Panc1 (cell line): ENCODE measurements at regions not wholly inside any gene's neighbourhood (a gene's known extent, or its start where the extent isn't known, plus 50 kb on each side); places are given as distances from the start of the nearest gene placed in this dataset.

Experiments used
- ATAC-seq: fragments of 200-7000 bp; cut with Tn5 transposase; 2 replicates; pipeline ENCODE4 v1.9.1; 2020; ENCODE audit warnings: mild to moderate bottlenecking, moderate library complexity
- BruUV-seq: library from RNA; stranded (reverse); fragments of 400-500 nt; replicated peaks from 2 replicates; lab custom pipeline; 2021; lab: Mats Ljungman, UMichigan
- CTCF ChIA-PET: fragments of 300-600 bp; sonication (Branson Sonifier 250); formaldehyde crosslinking; loops from one replicate; lab custom pipeline; 2022; ENCODE audit warnings: antibody characterized with exemption; lab: Charles Lee
- POLR2A ChIA-PET: fragments of 300-600 bp; sonication (Branson Sonifier 250); formaldehyde crosslinking; loops from one replicate; lab custom pipeline; 2022; ENCODE audit warnings: antibody characterized with exemption; lab: Charles Lee
- DNase-seq: peaks from one replicate; pipeline ENCODE4 v3.0.0-alpha.2; 2010; ENCODE audit warnings: low read depth, low spot score
- H3K27ac ChIP-seq: 2 replicates; pipeline ENCODE4 v1.5.1; 2011; ENCODE audit warnings: mild to moderate bottlenecking, low read length, inconsistent platforms
- H3K27me3 ChIP-seq: fragments of 200-500 bp; sonication (Bioruptor generic); 2 replicates; pipeline ENCODE4 v1.6.0; 2014; ENCODE audit warnings: low read length, inconsistent platforms; ENCODE audit not compliant: control insufficient read depth, insufficient read depth
- H3K36me3 ChIP-seq: fragments of 200-500 bp; sonication (Bioruptor generic); 2 replicates; pipeline ENCODE4 v1.5.1; 2014; ENCODE audit warnings: inconsistent platforms, mild to moderate bottlenecking, low read length, moderate library complexity; ENCODE audit not compliant: control insufficient read depth, insufficient read depth
- H3K4me1 ChIP-seq: 2 replicates; pipeline ENCODE4 v1.5.1; 2011; ENCODE audit warnings: inconsistent platforms, mild to moderate bottlenecking, low read length, moderate library complexity; ENCODE audit not compliant: control insufficient read depth, insufficient read depth
- H3K4me3 ChIP-seq, 2 experiments: 2 replicates each; pipeline ENCODE4 v1.5.1; 2011 to 2012; ENCODE audit warnings: low read depth in 2 of 2, low read length in 2 of 2, mild to moderate bottlenecking in 2 of 2, inconsistent platforms in 1 of 2, moderate library complexity in 1 of 2
- H3K9me3 ChIP-seq: fragments of 200-500 bp; sonication (Bioruptor generic); 2 replicates; pipeline ENCODE4 v1.5.1; 2014; ENCODE audit warnings: low read depth, mild to moderate bottlenecking, inconsistent platforms, low read length, moderate library complexity; ENCODE audit not compliant: control insufficient read depth, insufficient read depth
- CTCF ChIP-seq: fragments of 450-650 bp; IDR thresholded peaks from 2 replicates; pipeline ENCODE4 v1.5.1; 2017; ENCODE audit warnings: mild to moderate bottlenecking
- POLR2AphosphoS5 ChIP-seq: IDR thresholded peaks from 2 replicates; pipeline ENCODE4 v1.6.1; 2012; ENCODE audit warnings: mild to moderate bottlenecking, low read depth, low read length, moderate library complexity
- REST ChIP-seq, 2 experiments: IDR thresholded peaks; 2 replicates each; pipeline ENCODE4 v1.6.1; 2011 to 2012; ENCODE audit warnings: low read depth in 2 of 2, control low read depth in 1 of 2, low read length in 1 of 2, mild to moderate bottlenecking in 1 of 2, moderate library complexity in 1 of 2; ENCODE audit not compliant: insufficient read depth in 1 of 2
- SIN3A ChIP-seq: IDR thresholded peaks from 2 replicates; pipeline ENCODE4 v1.6.1; 2012; ENCODE audit warnings: low read depth, mild to moderate bottlenecking, low read length, moderate library complexity, borderline replicate concordance; ENCODE audit not compliant: insufficient read depth
- TCF7L2 ChIP-seq: IDR thresholded peaks from 2 replicates; pipeline ENCODE4 v1.6.1; 2011; ENCODE audit warnings: mild to moderate bottlenecking, low read depth, low read length, inconsistent platforms
- in situ Hi-C: cut with HindIII; loops from 2 replicates; pipeline ENCODE4 v1.10.0; 2016; ENCODE audit warnings: low sequenced_read_pairs, low pct_unique_long_range_greater_than_20kb
- intact Hi-C: fragments of 100-400 bp; cut with micrococcal nuclease; formaldehyde crosslinking; loops from one replicate; pipeline ENCODE4 v1.10.0; 2022; ENCODE audit not compliant: unreplicated experiment

DNA sequence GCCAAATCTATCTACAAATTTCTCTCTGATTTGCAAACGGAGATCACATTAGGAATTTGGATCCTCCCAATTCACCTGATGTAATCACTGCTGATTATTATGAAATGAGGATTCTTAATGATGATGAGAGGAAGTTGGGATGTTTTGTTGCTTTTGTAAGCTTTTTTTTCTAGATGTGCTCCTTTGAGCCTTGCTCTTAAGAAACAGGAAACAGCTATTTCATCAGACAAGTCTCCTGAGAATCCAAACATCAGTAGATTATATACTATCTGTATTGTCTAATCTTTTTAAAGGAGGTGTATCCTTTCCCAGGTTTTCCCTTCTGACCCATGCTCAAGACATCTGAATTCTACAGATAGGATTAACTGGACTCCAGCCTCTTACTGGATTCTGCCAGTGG is 73.3 kb downstream of the KIF2B start:
- H3K36me3 ChIP-seq: no peaks in the 10 kb centered on the region
- POLR2A ChIA-PET: no interaction called here
- H3K27me3 ChIP-seq: no peaks in the 10 kb centered on the region
- TF ChIP-seq CTCF (no peak), REST (IDR thresholded peaks at IDR 0.05; ENCODE audit: insufficient read depth in 1 of 2, low read depth in 2 of 2, low read length in 1 of 2) (no peak), POLR2AphosphoS5 (no peak), TCF7L2 (no peak), SIN3A (no peak)
- ATAC-seq: no peak
- no peak for DNase-seq
- intact Hi-C loops: no loop called here
- no TSS peak for BruUV-seq
- in situ Hi-C loops: no loop called here
- no peak overlapping the region for H3K27ac ChIP-seq
- CTCF ChIA-PET: no interaction called here
- H3K9me3 ChIP-seq: no peaks in the 10 kb centered on the region
- H3K4me1 ChIP-seq: no peaks in the 10 kb centered on the region
- no peak overlapping the region for H3K4me3 ChIP-seq

DNA sequence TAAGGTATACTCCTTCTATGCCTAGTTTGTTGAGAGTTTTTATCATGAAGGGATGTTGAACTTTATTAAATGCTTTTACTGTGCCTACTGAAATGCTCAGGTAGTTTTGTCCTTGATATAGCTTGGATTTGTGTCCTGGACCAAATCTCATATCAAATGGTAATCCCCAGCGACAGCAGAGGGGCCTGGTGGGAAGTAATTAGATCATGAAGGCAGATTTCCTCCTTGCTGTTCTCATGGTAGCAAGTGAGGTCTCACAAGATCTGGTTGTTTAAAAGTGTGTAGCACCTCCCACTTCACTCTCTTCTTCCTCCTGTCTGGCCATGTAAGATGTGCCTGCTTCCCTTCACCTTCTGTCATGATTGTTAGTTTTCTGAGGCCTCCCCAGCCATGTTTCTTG is 78.2 kb downstream of the KIF2B start:
- ATAC-seq (no peak), DNase-seq (no peak)
- H3K9me3 ChIP-seq: no peaks in the 10 kb centered on the region
- in situ Hi-C loops: no loop called here
- no TSS peak for BruUV-seq
- no peak overlapping the region for H3K4me3 ChIP-seq
- H3K4me1 ChIP-seq: no peaks in the 10 kb centered on the region
- no peaks in the 10 kb centered on the region for H3K27me3 ChIP-seq
- ChIA-PET CTCF (no interaction called here), POLR2A (no interaction called here)
- intact Hi-C loops: no loop called here
- H3K27ac ChIP-seq: no peak overlapping the region
- H3K36me3 ChIP-seq: no peaks in the 10 kb centered on the region
- no peak for TF ChIP-seq CTCF
- no peak for TF ChIP-seq TCF7L2

- in situ Hi-C loops: no loop called here
- CTCF ChIA-PET: no interaction called here
- Histone ChIP-seq H3K4me1 (no peaks in the 10 kb centered on the region), H3K27me3 (no peaks in the 10 kb centered on the region), H3K9me3 (no peaks in the 10 kb centered on the region), H3K27ac (no peak overlapping the region), H3K4me3 (no peak overlapping the region), H3K36me3 (no peaks in the 10 kb centered on the region)
- intact Hi-C loops: no loop called here
- ATAC-seq (no peak), DNase-seq (no peak)
- no peak for TF ChIP-seq CTCF
- TF ChIP-seq SIN3A: no peak
- no peak for TF ChIP-seq POLR2AphosphoS5
- TF ChIP-seq TCF7L2: no peak
- no peak for TF ChIP-seq REST (IDR thresholded peaks at IDR 0.05; ENCODE audit: insufficient read depth in 1 of 2, low read depth in 2 of 2, low read length in 1 of 2)
- POLR2A ChIA-PET: no interaction called here
- BruUV-seq: no TSS peak
These were observed 84.7 kb downstream of the KIF2B start for GRCh38 chr17:53907435-53907834.
